PC-9 (cell line): ENCODE measurements at regions not wholly inside any gene's neighbourhood (a gene's known extent, or its start where the extent isn't known, plus 50 kb on each side); places are given as distances from the start of the nearest gene placed in this dataset.

ENCODE experiments used
- EZH2 ChIP-seq: fragments of 200-600 bp; sonication (generic); IDR thresholded peaks from 2 replicates; pipeline ENCODE4 v1.8.0; 2017; ENCODE audit warnings: antibody characterized with exemption, low read depth
- TF ChIP-seq, protein P1 (sequence below): fragments of 200-600 bp; sonication (generic); conservative IDR thresholded peaks from 2 replicates; pipeline ENCODE4 v1.6.1; 2017; ENCODE audit warnings: mixed run types, antibody characterized with exemption, mild to moderate bottlenecking, moderate library complexity

- TF ChIP-seq, protein P1, sequence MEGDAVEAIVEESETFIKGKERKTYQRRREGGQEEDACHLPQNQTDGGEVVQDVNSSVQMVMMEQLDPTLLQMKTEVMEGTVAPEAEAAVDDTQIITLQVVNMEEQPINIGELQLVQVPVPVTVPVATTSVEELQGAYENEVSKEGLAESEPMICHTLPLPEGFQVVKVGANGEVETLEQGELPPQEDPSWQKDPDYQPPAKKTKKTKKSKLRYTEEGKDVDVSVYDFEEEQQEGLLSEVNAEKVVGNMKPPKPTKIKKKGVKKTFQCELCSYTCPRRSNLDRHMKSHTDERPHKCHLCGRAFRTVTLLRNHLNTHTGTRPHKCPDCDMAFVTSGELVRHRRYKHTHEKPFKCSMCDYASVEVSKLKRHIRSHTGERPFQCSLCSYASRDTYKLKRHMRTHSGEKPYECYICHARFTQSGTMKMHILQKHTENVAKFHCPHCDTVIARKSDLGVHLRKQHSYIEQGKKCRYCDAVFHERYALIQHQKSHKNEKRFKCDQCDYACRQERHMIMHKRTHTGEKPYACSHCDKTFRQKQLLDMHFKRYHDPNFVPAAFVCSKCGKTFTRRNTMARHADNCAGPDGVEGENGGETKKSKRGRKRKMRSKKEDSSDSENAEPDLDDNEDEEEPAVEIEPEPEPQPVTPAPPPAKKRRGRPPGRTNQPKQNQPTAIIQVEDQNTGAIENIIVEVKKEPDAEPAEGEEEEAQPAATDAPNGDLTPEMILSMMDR: no peak
- TF ChIP-seq EZH2: no peak
These were observed 294.8 kb upstream of the MGAT5 start for GRCh38 chr2:133959066-133959465.
